ENCODE measurements at regions not wholly inside any gene's neighbourhood (a gene's known extent, or its start where the extent isn't known, plus 50 kb on each side); places are given as distances from the start of the nearest gene placed in this dataset.

GRCh38 chr12:63318313-63318712 lies 167.3 kb upstream of the AVPR1A start:
- DNase-seq = no peak

GRCh38 chr12:63317880-63318279 lies 166.9 kb upstream of the AVPR1A start:
- DNase-seq = no peak

GRCh38 chr12:63317286-63317846 lies 166.4 kb upstream of the AVPR1A start:
- DNase-seq = no peak

- DNase-seq = no peak
These were observed 162.1 kb upstream of the AVPR1A start for GRCh38 chr12:63313139-63313538.

DNA sequence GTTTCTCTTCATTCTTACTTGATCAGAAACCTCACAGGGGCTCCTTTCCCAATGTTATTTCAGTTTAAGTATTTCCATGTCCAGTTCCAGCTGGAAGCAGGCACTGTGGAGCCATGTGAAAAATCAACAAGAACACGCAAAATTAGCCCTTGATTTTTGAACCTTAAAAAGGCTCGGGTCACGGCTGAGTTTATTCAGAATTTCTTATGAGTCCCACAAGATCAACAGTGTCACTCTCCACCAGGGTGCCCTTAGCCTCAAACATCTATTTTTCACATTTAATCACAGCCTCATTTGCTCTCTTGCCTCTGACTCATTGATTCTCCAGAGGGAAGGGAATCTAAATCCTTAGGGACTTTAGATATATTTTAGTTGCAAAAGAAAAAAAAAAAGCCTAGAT lies 157.7 kb upstream of the AVPR1A start:
- no peak for DNase-seq

GRCh38 chr12:63307849-63308248 lies 156.8 kb upstream of the AVPR1A start:
- no peak for DNase-seq

DNA sequence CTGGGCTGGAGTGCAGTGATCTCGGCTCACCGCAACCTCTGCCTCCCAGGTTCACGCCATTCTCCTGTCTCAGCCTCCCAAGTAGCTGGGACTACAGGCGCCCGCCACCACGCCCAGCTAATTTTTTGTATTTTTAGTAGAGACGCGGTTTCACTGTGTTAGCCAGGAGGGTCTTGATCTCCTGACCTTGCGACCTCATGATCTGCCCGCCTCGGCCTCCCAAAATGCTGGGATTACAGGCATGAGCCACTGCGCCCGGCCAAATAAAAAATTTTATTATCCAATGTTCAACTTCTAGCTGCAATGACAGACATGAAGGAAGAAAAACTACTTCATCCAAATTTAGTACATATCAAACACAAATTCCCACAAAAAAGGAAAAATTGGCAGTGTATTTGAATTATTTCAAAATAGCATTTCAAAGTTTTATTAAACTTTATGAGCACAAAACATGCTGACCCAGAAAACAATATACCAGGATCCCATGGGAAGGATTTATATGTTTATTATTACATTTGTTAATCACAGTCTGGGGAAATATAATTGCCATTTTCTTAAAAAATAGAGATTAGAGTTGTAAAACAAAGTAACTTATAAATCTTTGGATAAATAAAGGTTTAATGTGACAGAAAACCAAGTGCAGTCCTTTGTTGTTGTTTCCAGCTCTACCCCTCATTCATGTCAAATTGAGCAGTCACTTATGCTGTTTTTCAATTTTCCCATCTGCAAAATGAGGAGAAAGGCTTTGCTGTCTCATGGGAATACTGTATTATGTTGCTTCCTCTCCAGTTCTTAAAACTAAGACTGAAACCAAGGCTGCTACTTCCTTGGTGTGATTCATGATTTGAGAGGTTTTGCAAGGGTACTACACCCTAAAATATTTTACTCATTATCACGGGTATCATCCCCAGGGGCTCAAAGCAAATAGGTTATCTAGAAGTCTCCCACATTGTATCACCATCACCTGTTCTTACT lies 155.2 kb upstream of the AVPR1A start:
- DNase-seq = peak; percentile 4

- no peak for DNase-seq
These were observed 153.9 kb upstream of the AVPR1A start for GRCh38 chr12:63304887-63305316.

DNA sequence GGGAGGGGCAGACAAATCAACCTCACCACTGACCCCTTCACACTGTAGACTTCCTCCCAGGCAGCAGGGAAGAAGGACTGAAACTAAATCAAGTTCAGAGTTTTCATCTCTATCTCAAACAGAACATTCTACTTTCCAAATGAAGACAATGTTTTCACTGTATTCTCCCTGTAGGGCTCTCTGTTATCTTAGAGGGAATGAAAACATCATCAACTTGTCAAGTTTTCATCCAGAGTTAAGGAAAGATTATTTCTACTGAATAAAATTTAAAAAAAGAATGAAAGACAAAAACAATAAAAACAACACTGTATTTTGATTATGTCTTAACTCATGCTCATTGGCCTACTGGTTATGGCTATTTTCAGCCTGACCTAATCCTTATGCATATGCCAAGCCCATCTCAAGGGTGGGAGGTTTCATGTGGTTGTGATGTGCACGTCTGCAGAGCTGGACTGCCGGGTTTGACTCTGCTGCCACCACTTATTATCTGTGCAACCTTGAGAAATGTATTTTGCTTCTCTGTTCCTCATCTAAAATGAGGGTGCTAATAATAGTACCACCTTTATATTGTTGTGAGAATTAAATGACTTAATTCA lies 152.0 kb upstream of the AVPR1A start:
- DNase-seq = no peak

- no peak for DNase-seq
These were observed 151.4 kb upstream of the AVPR1A start for GRCh38 chr12:63302269-63302940.

DNA sequence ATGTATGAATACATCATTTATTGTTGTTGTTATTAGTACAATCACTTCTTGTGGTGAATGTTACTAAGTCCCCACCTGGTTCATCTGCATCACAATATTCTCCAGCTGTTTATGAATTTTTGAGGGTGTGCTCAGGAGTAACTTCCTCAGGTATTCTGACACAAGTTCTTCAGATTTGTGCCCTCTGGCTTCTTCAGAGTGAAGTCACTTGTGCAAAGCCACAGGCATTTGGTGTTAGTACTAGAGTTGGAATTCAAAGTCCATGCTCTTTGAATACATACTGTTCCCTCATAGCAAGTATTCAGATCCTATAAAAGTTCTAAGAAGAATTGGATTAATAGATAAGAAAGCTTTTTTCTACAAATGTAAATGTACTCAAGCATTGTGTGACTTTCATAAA lies 150.3 kb upstream of the AVPR1A start:
- no peak for DNase-seq

- DNase-seq = no peak
These were observed 147.5 kb upstream of the AVPR1A start for GRCh38 chr12:63298386-63298930.

GRCh38 chr12:63294327-63294632 lies 143.3 kb upstream of the AVPR1A start:
- DNase-seq = no peak

DNA sequence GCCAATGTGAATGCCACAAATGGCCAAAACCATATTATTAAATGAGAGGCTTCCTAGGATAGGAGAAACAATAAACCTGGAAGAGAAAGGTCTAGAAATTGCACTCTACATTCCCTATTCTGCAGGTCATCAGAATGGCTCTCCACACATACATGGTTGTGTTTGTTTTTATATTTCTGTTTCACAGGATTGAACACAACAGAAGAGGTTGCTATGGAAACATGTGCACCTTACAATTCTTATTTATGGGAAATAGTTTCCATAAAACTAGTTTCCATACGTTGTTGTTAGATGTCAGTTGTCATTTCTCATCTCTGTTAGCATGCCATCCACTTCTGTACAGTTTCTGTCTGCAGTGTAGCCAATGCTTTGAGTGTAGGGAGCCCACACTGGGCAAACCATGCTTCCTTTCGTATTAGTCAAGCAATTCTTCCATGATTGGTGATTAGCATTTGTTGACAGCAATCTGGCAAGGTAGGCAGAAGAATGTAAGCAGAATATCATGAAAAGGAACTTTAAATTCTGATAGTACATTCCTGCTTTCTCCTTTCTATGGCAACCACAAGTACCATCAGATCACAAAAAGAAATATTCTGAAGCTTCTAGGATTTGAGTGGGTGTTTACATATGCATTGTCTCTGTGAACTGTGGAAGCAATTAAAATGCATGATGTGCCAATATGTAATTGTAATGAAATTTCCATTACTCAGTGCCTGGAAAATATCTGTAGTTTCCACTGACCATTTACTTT lies 141.6 kb upstream of the AVPR1A start:
- no peak for DNase-seq

- DNase-seq = peak; percentile 23
These were observed 125.8 kb upstream of the AVPR1A start for GRCh38 chr12:63276537-63277365.

GRCh38 chr12:63266988-63267387 lies 116.0 kb upstream of the AVPR1A start:
- DNase-seq = no peak

DNA sequence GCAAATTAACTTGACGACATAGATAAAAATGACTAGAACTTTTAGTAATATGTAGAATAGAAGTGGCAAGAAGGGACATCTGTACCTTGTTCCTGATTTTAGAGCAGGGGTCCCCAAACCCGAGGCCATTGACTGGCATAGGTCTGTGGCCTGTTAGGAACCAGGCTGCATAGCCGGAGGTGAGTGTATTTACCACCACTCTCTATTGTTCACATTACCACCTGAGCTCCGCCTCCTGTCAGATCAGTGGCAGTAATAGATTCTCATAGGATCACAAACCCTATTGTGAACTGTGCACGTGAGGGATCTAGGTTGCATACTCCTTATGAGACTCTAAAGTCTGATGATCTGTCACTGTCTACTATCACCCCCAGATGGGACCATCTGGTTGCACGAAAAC lies 113.6 kb upstream of the AVPR1A start:
- DNase-seq = no peak

- no peak for DNase-seq
These were observed 99.5 kb upstream of the AVPR1A start for GRCh38 chr12:63250486-63250885.

DNA sequence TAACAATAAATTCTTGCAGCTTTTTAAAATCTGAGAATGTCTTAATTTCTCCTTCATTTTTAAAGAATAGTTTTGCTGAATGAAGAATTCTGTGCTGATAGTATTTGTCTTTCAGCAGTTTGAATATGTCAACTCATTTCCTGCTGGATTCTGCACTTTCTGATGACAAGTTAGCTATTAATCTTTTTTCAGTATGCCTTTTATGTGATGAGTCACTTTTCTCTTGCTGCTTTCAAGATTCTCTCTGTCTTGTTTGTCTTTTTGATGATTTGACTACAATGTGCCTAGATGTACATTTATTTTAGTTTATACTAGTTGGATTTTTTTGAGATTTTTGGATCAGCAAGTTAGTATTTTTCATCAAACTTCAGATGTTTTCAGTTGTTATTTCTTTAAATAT lies 87.9 kb upstream of the AVPR1A start:
- DNase-seq = no peak

- no peak for DNase-seq
These were observed 81.9 kb upstream of the AVPR1A start for GRCh38 chr12:63232896-63233295.

DNA sequence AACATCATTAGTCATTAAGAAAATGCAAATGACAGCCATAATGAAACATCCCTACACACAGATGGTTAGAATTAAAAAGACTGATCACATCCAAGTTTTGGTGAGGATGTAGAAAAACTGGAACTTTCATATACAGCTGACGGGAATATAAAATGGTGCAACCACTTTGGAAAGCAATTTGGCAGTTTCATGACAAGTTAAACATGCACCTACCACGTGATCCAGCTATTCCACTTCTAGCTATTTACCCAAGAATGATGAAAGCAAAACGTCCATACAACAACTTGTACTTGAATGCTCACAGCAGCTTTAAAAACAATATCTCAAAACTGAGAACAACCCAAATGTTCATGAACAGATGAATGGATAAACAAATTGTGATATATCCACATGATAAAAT lies 77.9 kb upstream of the AVPR1A start:
- DNase-seq = no peak

Data from suppressor macrophage treated with lipopolysaccharide for 4 hours (primary cell).